K562 (cell line): ENCODE measurements at regions not wholly inside any gene's neighbourhood (a gene's known extent, or its start where the extent isn't known, plus 50 kb on each side); places are given as distances from the start of the nearest gene placed in this dataset.

Source experiments
- ATAC-seq: fragments of 200-7000 bp; cut with Tn5 transposase; 3 replicates; pipeline ENCODE4 v1.9.1; 2020; ENCODE audit warnings: moderate library complexity
- BruUV-seq: library from RNA; stranded (reverse); fragments of 400-500 nt; replicated peaks from 2 replicates; lab custom pipeline; 2021; lab: Mats Ljungman, UMichigan
- CTCF ChIA-PET: fragments of 300-600 bp; formaldehyde crosslinking; extraction: SDS; loops from one replicate; lab custom pipeline; 2021; ENCODE audit warnings: low intra/inter-chr PET ratio; lab: Yijun Ruan, JAX
- POLR2A ChIA-PET: fragments of 300-600, 350-650 bp; sonication (Branson Sonifier 250); formaldehyde crosslinking; extraction: SDS; loops from one replicate; lab custom pipeline; 2021; ENCODE audit warnings: antibody characterized with exemption, inconsistent platforms; lab: Yijun Ruan, JAX
- DNase-seq, 4 experiments: peaks; one replicate each; pipeline versions ENCODE4 v3.0.0 to v3.0.0-alpha.2; 2011 to 2018; ENCODE audit warnings: low spot score in 3 of 4, mixed read lengths in 3 of 4; ENCODE audit errors: extremely low read depth in 1 of 4
- FAIRE-seq: peaks from 2 replicates; lab custom pipeline; 2011; peaks lifted over from hg19 to GRCh38; lab: Jason Lieb, UNC
- H2AFZ ChIP-seq: 2 replicates; pipeline ENCODE4 v1.6.0; 2011; ENCODE audit warnings: low read depth, low read length, control low read depth, inconsistent platforms
- H3K27ac ChIP-seq: fragments of 200-600 bp; 3 replicates; pipeline ENCODE4 v1.8.0; 2011; ENCODE audit warnings: low read depth, mild to moderate bottlenecking, control low read depth, inconsistent platforms, low read length, moderate library complexity, mixed read lengths; ENCODE audit errors: extremely low read depth
- H3K27me3 ChIP-seq, 2 experiments: fragments of 300-600 bp in 1 of 2; 2 replicates in 1 of 2; 3 replicates in 1 of 2; pipeline versions ENCODE4 v1.6.0 to v1.8.0; 2011; ENCODE audit warnings: inconsistent platforms in 2 of 2, low read length in 2 of 2, mild to moderate bottlenecking in 1 of 2, mixed read lengths in 1 of 2, moderate library complexity in 1 of 2; ENCODE audit not compliant: control insufficient read depth in 2 of 2, insufficient read depth in 2 of 2
- H3K36me3 ChIP-seq: fragments of 300-600 bp; 3 replicates; pipeline ENCODE4 v1.8.0; 2011; ENCODE audit warnings: mild to moderate bottlenecking, low read length, inconsistent platforms; ENCODE audit not compliant: control insufficient read depth, insufficient read depth
- H3K4me1 ChIP-seq, 2 experiments: fragments of 200-600 bp in 1 of 2; replicated peaks in 1 of 2; 2 replicates in 1 of 2; 3 replicates in 1 of 2; pipeline versions ENCODE4 v1.5.1 to v1.8.0; 2011; ENCODE audit warnings: inconsistent platforms in 2 of 2, low read length in 2 of 2, mild to moderate bottlenecking in 1 of 2, mixed read lengths in 1 of 2, moderate library complexity in 1 of 2; ENCODE audit not compliant: control insufficient read depth in 2 of 2, insufficient read depth in 2 of 2
- H3K4me2 ChIP-seq: 2 replicates; pipeline ENCODE4 v1.6.1; 2011; ENCODE audit warnings: low read length, control low read depth, inconsistent platforms, mixed read lengths; ENCODE audit not compliant: insufficient read depth
- H3K4me3 ChIP-seq: fragments of 200-600 bp; sonication (generic), shearing (Covaris generic); 2 replicates; pipeline ENCODE4 v1.5.1; 2016; ENCODE audit warnings: control low read depth, inconsistent platforms
- H3K79me2 ChIP-seq: fragments of 200-600 bp; 3 replicates; pipeline ENCODE4 v1.8.0; 2011; ENCODE audit warnings: low read length, inconsistent platforms; ENCODE audit not compliant: control insufficient read depth, insufficient read depth
- H3K9ac ChIP-seq, 2 experiments: 2 replicates each; pipeline versions ENCODE4 v1.6.0 to v1.6.1; 2011; ENCODE audit warnings: low read depth in 2 of 2, low read length in 2 of 2, control low read depth in 1 of 2, inconsistent platforms in 1 of 2, mild to moderate bottlenecking in 1 of 2, mixed read lengths in 1 of 2; ENCODE audit not compliant: insufficient read depth in 1 of 2
- H3K9me1 ChIP-seq: one replicate; pipeline ENCODE4 v1.6.0; 2011; ENCODE audit warnings: inconsistent platforms, mild to moderate bottlenecking, low read length, moderate library complexity; ENCODE audit not compliant: control insufficient read depth, insufficient read depth
- H3K9me3 ChIP-seq: replicated peaks from 2 replicates; pipeline ENCODE4 v1.5.1; 2011; ENCODE audit warnings: low read depth, low read length, inconsistent platforms; ENCODE audit not compliant: control insufficient read depth, insufficient read depth
- H4K20me1 ChIP-seq: replicated peaks from 2 replicates; pipeline ENCODE4 v1.6.1; 2011; ENCODE audit warnings: low read length, inconsistent platforms, mixed read lengths; ENCODE audit not compliant: control insufficient read depth, insufficient read depth
- ARID3B ChIP-seq: fragments of 250-450 bp; sonication (Bioruptor Pico); IDR thresholded peaks from 2 replicates; pipeline ENCODE4 v1.4.0; 2020; ENCODE audit warnings: borderline replicate concordance
- BMI1 ChIP-seq: fragments of 150-350 bp; IDR thresholded peaks from 2 replicates; pipeline ENCODE4 v1.6.1; 2014; ENCODE audit warnings: low read length
- CBX5 ChIP-seq: IDR thresholded peaks from 2 replicates; pipeline ENCODE4 v1.6.1; 2014; ENCODE audit warnings: low read depth, borderline replicate concordance
- CBX8 ChIP-seq: fragments of 200-600 bp; sonication (generic); IDR thresholded peaks from 2 replicates; pipeline ENCODE4 v1.6.1; 2012; ENCODE audit warnings: borderline replicate concordance, mixed run types, low read depth, mild to moderate bottlenecking, moderate library complexity, mixed read lengths, low read length, control low read depth, inconsistent platforms; ENCODE audit not compliant: poor library complexity, severe bottlenecking; ENCODE audit errors: extremely low read depth
- CEBPG ChIP-seq, 3 experiments: fragments of 200-800 bp in 1 of 3; sonication (Bioruptor generic) in 1 of 3; sonication (generic) in 1 of 3; formaldehyde crosslinking in 1 of 3; IDR thresholded peaks in 2 of 3; conservative IDR thresholded peaks in 1 of 3; 2 replicates each; pipeline versions ENCODE4 v1.6.1 to v1.8.0; 2016 to 2022; ENCODE audit warnings: missing compliant biosample characterization in 2 of 3, missing genetic modification characterization in 2 of 3, mild to moderate bottlenecking in 1 of 3, missing genetic modification reagents in 1 of 3
- DIDO1 ChIP-seq: fragments of 450-650 bp; IDR thresholded peaks from 2 replicates; pipeline ENCODE4 v1.6.1; 2016; ENCODE audit warnings: low read depth, missing biosample characterization, missing genetic modification characterization
- FOXK2 ChIP-seq, 2 experiments: fragments of 450-650 bp; IDR thresholded peaks in 1 of 2; conservative IDR thresholded peaks in 1 of 2; 2 replicates each; pipeline ENCODE4 v1.6.1; 2016; ENCODE audit warnings: low read depth in 2 of 2, mild to moderate bottlenecking in 1 of 2
- FUS ChIP-seq: fragments of 200-400 bp; formaldehyde crosslinking; optimal IDR thresholded peaks from 2 replicates; pipeline ENCODE3; 2017; ENCODE audit warnings: low read depth, low read length
- HNRNPLL ChIP-seq: fragments of 200-400 bp; formaldehyde crosslinking; IDR thresholded peaks from 2 replicates; pipeline ENCODE4 v1.6.1; 2017; ENCODE audit warnings: low read length, low read depth, mild to moderate bottlenecking; ENCODE audit not compliant: poor library complexity, severe bottlenecking
- IRF1 ChIP-seq: sonication (generic); formaldehyde crosslinking; IDR thresholded peaks from 2 replicates; pipeline ENCODE4 v1.8.0; 2022; ENCODE audit warnings: missing genetic modification reagents, mild to moderate bottlenecking, borderline replicate concordance
- SRSF7 ChIP-seq: fragments of 200-400 bp; formaldehyde crosslinking; optimal IDR thresholded peaks from 2 replicates; pipeline ENCODE3; 2017; ENCODE audit warnings: mild to moderate bottlenecking, low read depth, low read length
- ZNF184 ChIP-seq: sonication (generic); formaldehyde crosslinking; IDR thresholded peaks from 2 replicates; pipeline ENCODE4 v1.5.0; 2020; ENCODE audit warnings: missing genetic modification reagents
- WGBS: fragments of 100-300 bp; shearing (Covaris generic); methylation state at CpG from one replicate; pipeline ENCODE4 v1.1.6; 2016; ENCODE audit warnings: low coverage, mixed read lengths; ENCODE audit not compliant: insufficient coverage; ENCODE audit errors: missing lambda C conversion rate; 5-methylcytosine and 5-hydroxymethylcytosine counted together
- in situ Hi-C: fragments of 300-500 bp; cut with MboI; formaldehyde crosslinking; loops from 4 replicates; pipeline ENCODE4 v1.15.0; 2018; ENCODE audit warnings: inconsistent platforms, mixed read lengths
- intact Hi-C: fragments of 100-400 bp; cut with micrococcal nuclease; formaldehyde crosslinking; loops from 2 replicates; pipeline ENCODE4 v1.14.2; 2022
- TF ChIP-seq, protein P1 (sequence below): fragments of 250-450 bp; sonication (Bioruptor Pico); IDR thresholded peaks from 2 replicates; pipeline ENCODE4 v1.5.0; 2020; ENCODE audit warnings: mild to moderate bottlenecking, borderline replicate concordance

GRCh38 chrX:28042826-28043564, 61.7 kb upstream of the DCAF8L1 start:
- Histone ChIP-seq H3K4me3 (no peak overlapping the region), H2AFZ (no peak overlapping the region), H3K36me3 (no peaks in the 10 kb centered on the region), H3K9me3 (no peaks in the 10 kb centered on the region), H3K27me3 (no peaks in the 10 kb centered on the region), H3K79me2 (no peaks in the 10 kb centered on the region), H3K4me2 (no peak overlapping the region), H3K9me1 (no peaks in the 10 kb centered on the region), H3K9ac (no peak overlapping the region), H4K20me1 (no peaks in the 10 kb centered on the region), H3K27ac (no peak overlapping the region), H3K4me1 (no peaks in the 10 kb centered on the region)
- ChIA-PET CTCF (no interaction called here), POLR2A (no interaction called here)
- TF ChIP-seq IRF1 (no peak), CBX5 (no peak), CEBPG (CRISPR knock-in tag; IDR thresholded peaks at IDR 0.05) (no peak), CEBPG (tag; conservative IDR thresholded peaks at IDR 0.05 in 1 of 2, IDR thresholded peaks at IDR 0.05 in 1 of 2) (no peak), ARID3B (no peak), FOXK2 (conservative IDR thresholded peaks at IDR 0.05 in 1 of 2, IDR thresholded peaks at IDR 0.05 in 1 of 2; ENCODE audit: low read depth in 2 of 2) (no peak), DIDO1 (tag) (no peak), SRSF7 (no peak), CBX8 (no peak), HNRNPLL (no peak), ZNF184 (CRISPR knock-in tag) (no peak), BMI1 (no peak), FUS (no peak)
- TF ChIP-seq, protein P1, sequence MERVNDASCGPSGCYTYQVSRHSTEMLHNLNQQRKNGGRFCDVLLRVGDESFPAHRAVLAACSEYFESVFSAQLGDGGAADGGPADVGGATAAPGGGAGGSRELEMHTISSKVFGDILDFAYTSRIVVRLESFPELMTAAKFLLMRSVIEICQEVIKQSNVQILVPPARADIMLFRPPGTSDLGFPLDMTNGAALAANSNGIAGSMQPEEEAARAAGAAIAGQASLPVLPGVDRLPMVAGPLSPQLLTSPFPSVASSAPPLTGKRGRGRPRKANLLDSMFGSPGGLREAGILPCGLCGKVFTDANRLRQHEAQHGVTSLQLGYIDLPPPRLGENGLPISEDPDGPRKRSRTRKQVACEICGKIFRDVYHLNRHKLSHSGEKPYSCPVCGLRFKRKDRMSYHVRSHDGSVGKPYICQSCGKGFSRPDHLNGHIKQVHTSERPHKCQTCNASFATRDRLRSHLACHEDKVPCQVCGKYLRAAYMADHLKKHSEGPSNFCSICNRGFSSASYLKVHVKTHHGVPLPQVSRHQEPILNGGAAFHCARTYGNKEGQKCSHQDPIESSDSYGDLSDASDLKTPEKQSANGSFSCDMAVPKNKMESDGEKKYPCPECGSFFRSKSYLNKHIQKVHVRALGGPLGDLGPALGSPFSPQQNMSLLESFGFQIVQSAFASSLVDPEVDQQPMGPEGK (CRISPR knock-in tag) = no peak
- DNase-seq (no peak), ATAC-seq (no peak), FAIRE-seq (no peak)
- in situ Hi-C loops (no loop called here), intact Hi-C loops (no loop called here)
- WGBS = 0% methylated on average over 14 of the region's 27 CpGs
- BruUV-seq = no TSS peak
